ENCODE measurements at regions not wholly inside any gene's neighbourhood (a gene's known extent, or its start where the extent isn't known, plus 50 kb on each side); places are given as distances from the start of the nearest gene placed in this dataset.

DNA sequence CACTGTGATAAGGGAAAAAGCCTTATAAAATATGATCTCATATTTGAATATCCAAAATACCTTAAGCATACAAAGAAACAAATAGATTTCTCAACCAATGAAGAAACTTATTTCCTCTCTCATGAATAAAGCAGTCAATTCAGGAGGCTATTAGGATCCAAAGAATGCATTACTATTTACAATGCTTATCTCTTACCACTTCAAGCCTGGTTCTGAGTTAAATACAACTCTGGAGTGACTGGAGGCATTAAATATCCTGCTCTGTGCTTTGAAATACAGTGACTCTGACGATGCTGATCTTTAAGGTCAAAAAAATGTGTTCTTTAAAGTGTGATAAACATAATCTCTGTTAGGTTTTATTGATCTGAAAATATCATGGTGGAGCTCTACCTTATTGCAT lies 493.2 kb downstream of the ZWINT start:
- TF ChIP-seq FOXP2 (optimal IDR thresholded peaks at IDR 0.05; ENCODE audit: borderline replicate concordance, extremely low read depth, extremely low read length, insufficient read depth) (no peak), SIN3A (IDR thresholded peaks at IDR 0.05; ENCODE audit: borderline replicate concordance, insufficient read depth, low read length) (no peak), TAF1 (IDR thresholded peaks at IDR 0.05; ENCODE audit: borderline replicate concordance, insufficient read depth, low read length) (no peak), POLR2AphosphoS5 (IDR thresholded peaks at IDR 0.05; ENCODE audit: low read depth, low read length) (no peak), REST (IDR thresholded peaks at IDR 0.05; ENCODE audit: insufficient read depth in 1 of 2, low read depth in 2 of 2, low read length in 2 of 2) (no peak)

GRCh38 chr10:55858730-55859129 lies 502.3 kb downstream of the ZWINT start:
- TF ChIP-seq FOXP2 (optimal IDR thresholded peaks at IDR 0.05; ENCODE audit: borderline replicate concordance, extremely low read depth, extremely low read length, insufficient read depth) (no peak), REST (IDR thresholded peaks at IDR 0.05; ENCODE audit: insufficient read depth in 1 of 2, low read depth in 2 of 2, low read length in 2 of 2) (no peak), POLR2AphosphoS5 (IDR thresholded peaks at IDR 0.05; ENCODE audit: low read depth, low read length) (no peak), SIN3A (IDR thresholded peaks at IDR 0.05; ENCODE audit: borderline replicate concordance, insufficient read depth, low read length) (no peak), TAF1 (IDR thresholded peaks at IDR 0.05; ENCODE audit: borderline replicate concordance, insufficient read depth, low read length) (no peak)

- no peak for TF ChIP-seq TAF1 (IDR thresholded peaks at IDR 0.05; ENCODE audit: borderline replicate concordance, insufficient read depth, low read length)
- no peak for TF ChIP-seq FOXP2 (optimal IDR thresholded peaks at IDR 0.05; ENCODE audit: borderline replicate concordance, extremely low read depth, extremely low read length, insufficient read depth)
- TF ChIP-seq POLR2AphosphoS5 (IDR thresholded peaks at IDR 0.05; ENCODE audit: low read depth, low read length): no peak
- TF ChIP-seq SIN3A (IDR thresholded peaks at IDR 0.05; ENCODE audit: borderline replicate concordance, insufficient read depth, low read length): no peak
- no peak for TF ChIP-seq REST (IDR thresholded peaks at IDR 0.05; ENCODE audit: insufficient read depth in 1 of 2, low read depth in 2 of 2, low read length in 2 of 2)
These were observed 508.2 kb downstream of the ZWINT start for GRCh38 chr10:55852900-55853299.

- TF ChIP-seq REST (IDR thresholded peaks at IDR 0.05; ENCODE audit: insufficient read depth in 1 of 2, low read depth in 2 of 2, low read length in 2 of 2) (no peak), TAF1 (IDR thresholded peaks at IDR 0.05; ENCODE audit: borderline replicate concordance, insufficient read depth, low read length) (no peak), POLR2AphosphoS5 (IDR thresholded peaks at IDR 0.05; ENCODE audit: low read depth, low read length) (no peak), FOXP2 (optimal IDR thresholded peaks at IDR 0.05; ENCODE audit: borderline replicate concordance, extremely low read depth, extremely low read length, insufficient read depth) (no peak), SIN3A (IDR thresholded peaks at IDR 0.05; ENCODE audit: borderline replicate concordance, insufficient read depth, low read length) (no peak)
These were observed 523.8 kb downstream of the ZWINT start for GRCh38 chr10:55837273-55837672.

DNA sequence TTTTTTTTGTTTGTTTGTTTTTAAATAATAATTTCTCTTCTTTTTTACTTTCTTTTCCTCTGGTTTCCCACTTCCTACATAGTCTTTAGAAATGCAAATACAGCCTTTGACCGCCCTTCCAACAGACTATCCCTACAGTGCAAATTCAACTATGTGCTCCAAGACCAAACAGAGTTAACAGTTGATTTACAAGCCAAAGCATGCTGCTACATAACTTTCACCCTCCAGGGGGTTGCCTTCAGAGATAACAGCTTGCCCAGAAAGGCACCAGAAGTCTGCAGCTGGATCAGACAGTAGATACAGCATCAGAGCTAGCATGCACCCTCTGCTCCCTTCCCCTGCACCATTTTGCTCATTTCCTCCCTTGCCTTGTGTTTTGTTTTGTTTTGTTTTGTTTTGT lies 539.0 kb downstream of the ZWINT start:
- TF ChIP-seq POLR2AphosphoS5 (IDR thresholded peaks at IDR 0.05; ENCODE audit: low read depth, low read length): no peak
- TF ChIP-seq TAF1 (IDR thresholded peaks at IDR 0.05; ENCODE audit: borderline replicate concordance, insufficient read depth, low read length): no peak
- no peak for TF ChIP-seq REST (IDR thresholded peaks at IDR 0.05; ENCODE audit: insufficient read depth in 1 of 2, low read depth in 2 of 2, low read length in 2 of 2)
- no peak for TF ChIP-seq FOXP2 (optimal IDR thresholded peaks at IDR 0.05; ENCODE audit: borderline replicate concordance, extremely low read depth, extremely low read length, insufficient read depth)
- TF ChIP-seq SIN3A (IDR thresholded peaks at IDR 0.05; ENCODE audit: borderline replicate concordance, insufficient read depth, low read length): no peak
